ENCODE measurements at regions not wholly inside any gene's neighbourhood (a gene's known extent, or its start where the extent isn't known, plus 50 kb on each side); places are given as distances from the start of the nearest gene placed in this dataset.
A peak's percentile ranks its signal among the peaks of the same experiment; 100 is the strongest.
"Not testable (repeated sequence)": the region's sequence is repeated elsewhere in the genome, so short reads cannot be mapped to it uniquely, and the experiment has no call there.

DNA sequence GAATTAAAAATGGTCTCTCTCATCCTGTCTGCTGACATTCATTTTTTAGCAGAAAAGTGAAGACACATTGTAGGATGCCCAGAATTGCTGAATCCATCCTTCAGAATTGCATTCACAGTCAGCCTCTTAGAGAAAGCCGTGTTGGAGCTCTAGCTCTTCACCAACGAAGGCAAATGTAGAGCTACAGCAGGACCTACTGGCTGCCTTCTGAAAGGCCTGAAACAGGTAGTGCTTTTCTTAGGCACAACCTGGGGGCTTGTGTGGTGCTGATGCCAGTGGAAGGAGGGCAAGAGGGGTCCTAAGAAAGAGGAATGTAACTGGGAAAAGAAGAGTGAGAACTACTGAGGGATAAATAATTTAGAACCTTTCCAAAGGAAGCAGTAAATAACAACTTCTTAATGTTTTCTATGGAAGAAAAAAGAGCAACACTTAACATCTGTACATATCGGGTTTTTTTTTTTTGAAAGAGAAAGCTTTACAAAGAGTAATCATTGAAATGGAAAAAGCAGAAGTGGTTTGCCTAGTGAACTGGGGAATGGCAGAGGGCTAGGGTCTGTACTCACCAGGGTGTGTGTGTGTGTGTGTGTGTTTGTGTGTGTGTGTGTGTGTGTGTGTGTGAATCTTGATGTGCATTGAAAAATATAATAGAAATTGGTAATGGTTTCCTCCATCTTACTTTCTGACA lies 297.8 kb downstream of the SATB1 start:
- DNase-seq (ENCODE audit: low read depth in 2 of 2), result no peak

DNA sequence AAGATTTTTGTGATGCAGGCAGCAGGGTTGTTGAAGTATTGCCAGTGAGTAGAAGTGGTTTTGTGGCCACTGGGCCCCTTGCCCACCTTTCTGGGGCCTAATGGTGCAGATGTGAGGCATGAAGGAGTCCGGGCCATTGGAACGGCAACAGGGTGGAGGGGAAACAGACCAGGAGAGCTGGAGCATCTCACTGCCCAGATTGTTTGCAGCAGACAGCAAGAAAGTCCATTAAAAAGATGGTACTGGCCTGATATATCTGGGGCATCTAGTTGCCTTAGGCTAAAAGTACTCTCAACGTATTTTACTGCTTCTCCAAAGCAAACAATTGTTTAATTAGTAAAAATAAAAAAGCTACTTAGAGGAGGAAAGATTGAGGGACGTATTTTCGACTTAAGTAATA lies 298.4 kb downstream of the SATB1 start:
- no peak for DNase-seq (ENCODE audit: low read depth in 2 of 2)

DNA sequence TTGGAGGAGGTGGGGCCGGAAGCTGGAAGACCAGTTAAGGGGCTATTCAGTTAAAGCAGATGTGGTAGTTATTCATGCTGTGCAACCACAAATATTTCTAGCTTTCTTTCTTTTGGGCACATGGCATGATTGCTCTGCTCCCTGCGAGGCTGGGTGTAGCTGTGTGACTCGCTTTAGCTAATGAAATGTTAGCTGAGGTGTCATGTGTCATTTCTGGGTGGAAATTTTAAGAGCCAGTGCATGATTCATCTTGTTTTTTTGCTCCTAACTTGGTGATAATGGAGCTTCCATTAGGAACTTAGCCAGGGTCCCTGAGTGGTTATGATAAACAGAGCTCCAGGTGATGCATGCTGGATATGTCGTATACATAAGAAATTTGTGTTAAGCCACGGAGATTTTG lies 300.6 kb downstream of the SATB1 start:
- peak; percentile 74 to 77 for DNase-seq (ENCODE audit: low read depth in 2 of 2)

DNA sequence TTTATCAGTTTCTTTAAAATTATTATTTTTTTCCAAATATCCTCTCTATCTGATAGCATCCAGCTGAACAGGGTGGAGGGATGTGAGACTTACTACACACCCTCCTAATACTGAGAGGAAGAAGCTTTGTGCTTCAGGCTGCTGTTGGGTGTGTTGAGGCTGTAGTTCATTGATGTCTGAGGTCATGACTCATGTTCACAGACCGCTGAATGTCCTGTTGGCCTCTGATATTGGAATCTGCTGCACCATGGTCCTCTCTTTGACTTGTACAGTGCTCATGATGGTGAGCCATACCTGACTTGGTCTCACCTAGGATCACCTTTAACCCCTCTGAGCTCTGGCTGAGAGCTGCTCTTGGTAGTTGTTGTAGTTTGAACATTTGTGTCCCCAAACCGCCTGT lies 302.9 kb downstream of the SATB1 start:
- DNase-seq (ENCODE audit: low read depth in 2 of 2), result no peak

DNA sequence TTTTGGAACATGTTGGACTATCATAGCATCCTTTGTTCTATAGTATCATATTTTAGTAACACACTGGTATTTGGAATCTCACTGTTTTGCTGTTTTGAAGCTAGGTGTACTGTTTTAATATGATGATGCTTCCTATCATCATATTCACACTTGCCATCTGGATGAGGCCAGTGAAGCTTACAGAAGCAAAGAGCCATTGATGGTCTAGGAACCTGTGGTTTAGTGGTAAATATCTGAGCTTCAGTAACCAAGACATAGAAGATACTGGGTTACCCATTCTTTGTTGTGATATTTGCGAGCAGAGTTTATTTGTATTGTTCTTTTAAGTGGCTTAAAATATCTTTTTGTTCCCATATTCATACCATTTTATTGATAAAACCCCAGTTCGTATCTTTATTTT lies 304.1 kb downstream of the SATB1 start:
- no peak for DNase-seq (ENCODE audit: low read depth in 2 of 2)

DNA sequence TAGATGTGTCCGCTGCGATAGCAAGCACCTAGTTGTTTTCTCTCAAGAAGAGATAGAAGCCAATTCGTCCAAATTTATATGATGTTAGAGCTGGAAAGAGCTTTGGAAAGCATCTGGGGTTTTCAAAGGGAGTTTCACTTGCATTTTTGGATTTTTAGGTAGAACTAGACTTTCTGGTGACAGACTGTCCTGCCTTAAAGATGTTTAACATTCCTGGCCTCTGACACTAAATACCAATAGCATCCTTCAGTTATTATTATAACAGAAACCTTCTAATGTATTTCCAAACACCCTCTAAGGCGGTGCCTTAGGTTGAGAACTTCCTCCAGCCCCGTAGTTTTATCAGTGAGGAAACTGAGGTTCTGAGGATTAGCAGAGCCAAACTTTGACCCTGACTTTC lies 305.3 kb downstream of the SATB1 start:
- no peak for DNase-seq (ENCODE audit: low read depth in 2 of 2)

DNA sequence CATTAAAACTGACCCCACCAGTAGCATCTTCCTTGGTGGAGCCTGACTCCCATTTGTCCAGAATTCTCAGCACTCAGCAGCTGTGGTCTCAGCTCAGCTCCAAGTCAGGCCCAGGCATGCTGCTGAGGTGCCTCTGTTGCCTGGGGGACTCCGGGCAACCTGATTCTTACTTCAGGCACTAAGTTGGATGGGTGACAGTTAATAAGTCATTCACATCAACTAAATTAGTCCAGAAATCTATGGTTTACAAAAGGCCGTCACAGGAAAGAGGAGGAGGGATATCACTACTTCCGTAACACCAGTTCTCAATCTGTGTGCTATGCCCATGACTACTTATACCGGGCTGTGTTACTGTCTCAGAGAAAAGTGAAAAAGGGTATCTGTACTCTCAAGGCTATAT lies 310.2 kb downstream of the SATB1 start:
- no peak for DNase-seq (ENCODE audit: low read depth in 2 of 2)

DNA sequence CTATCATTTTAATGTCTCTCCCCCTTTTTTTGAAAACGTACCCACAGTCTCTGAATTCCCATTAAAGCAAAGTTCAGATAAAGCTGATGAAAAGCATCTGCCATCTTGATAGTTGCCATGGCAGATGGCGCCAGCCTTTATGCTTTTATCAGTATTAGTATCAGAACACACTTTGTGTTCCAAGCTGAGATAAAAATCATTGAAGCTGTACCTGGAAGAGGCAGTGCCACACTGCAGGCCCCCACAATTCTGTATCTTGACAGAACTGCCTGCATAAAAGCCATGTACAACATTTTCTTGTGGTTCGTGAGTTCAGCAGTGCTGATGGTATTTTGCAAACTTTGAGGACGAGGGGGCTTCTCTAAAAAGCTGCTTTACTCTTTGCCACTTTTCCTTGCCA lies 311.7 kb downstream of the SATB1 start:
- no peak for DNase-seq (ENCODE audit: low read depth in 2 of 2)

DNA sequence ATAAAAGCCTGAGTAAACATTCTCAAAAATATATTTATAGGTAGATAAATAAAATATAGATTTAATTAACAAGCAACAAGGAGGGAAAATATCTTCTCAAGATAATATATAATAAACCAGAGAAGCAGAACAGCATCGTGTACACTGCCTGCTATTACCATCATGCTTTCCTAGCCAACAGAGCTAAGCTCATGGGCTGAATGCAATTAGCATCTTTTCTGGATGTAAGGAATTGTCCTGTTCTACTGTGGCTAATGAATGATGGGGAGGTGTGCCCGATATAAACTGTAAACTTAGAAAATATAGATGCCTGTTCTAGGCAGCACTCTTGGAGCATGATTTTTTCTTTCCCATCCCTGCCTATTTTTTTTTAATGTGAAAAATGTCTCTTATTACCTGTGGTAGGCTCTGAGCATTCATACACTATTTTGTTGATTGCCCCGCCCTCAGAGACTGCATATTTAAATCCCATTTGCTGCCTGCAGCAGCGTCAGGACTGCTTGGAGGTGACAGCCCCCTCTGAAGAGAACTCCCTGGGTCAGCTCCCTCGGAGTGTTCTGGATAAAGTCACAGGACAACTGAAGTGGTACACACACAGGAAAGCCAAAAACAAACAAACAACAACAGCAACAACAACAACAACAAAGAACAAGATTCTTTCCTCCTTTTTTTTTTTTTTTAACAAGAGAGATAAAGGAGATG lies 312.3 kb downstream of the SATB1 start:
- no peak for DNase-seq (ENCODE audit: low read depth in 2 of 2)

DNA sequence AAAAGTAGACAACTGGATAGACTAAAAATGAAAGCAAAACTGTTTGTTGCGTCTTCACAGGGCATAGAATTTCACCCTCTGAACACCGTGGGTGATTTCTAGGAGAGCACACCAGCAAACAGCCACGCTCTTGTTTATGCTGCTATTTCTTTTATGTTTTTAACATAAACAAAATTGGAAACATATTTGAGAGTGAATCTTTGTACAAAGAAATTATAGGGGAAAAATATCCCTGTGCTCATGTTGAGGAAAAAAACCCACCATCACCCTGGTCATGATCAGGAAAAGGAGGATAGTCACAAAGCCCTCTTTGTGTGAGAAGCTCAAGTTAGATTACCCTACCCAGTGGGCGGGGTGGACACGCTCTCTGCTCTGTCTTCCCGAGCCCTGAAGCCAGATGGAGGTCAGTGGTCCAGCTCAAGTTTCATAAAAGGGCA lies 313.3 kb downstream of the SATB1 start:
- peak in 1 of 2 experiments; percentile 6 for DNase-seq (ENCODE audit: low read depth in 2 of 2)

DNA sequence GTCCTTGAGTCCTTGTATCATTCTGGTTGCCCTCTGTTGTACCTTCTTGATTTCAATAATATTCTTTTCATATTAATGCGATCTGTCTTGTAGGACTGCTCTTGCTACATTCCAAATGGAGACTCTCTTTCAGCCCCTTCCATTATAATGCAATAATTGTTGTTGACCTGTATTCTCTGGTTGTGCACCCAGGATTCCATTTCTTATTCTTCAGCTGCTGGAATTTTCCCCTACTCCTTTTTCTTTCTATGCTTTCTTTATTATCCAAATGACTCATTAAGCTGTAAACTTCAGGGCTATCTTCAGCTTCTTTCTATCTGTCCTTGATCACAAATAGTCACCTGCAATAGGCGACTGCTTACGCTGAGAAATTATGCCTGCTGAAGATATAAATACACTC lies 321.5 kb downstream of the SATB1 start:
- DNase-seq (ENCODE audit: low read depth in 2 of 2), result no peak

DNA sequence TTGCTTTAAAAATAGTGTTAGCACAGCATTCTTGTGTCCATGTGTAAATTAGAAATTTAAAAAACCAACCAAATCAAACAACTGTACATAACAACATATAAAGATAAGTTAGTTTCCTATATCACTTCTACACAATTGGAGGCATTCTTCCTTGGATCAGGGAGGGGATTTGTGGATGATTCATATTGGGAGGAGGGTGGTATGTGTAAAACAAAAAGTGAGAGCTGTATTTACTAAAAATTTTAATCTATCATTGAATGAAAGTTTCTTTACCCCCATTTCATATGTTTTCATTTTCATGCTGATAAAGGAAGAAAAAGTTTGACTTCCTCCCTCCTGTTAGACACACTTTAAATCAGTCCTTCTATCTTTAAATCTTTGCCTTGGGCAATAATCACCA lies 325.0 kb downstream of the SATB1 start:
- no peak for DNase-seq (ENCODE audit: low read depth in 2 of 2)

DNA sequence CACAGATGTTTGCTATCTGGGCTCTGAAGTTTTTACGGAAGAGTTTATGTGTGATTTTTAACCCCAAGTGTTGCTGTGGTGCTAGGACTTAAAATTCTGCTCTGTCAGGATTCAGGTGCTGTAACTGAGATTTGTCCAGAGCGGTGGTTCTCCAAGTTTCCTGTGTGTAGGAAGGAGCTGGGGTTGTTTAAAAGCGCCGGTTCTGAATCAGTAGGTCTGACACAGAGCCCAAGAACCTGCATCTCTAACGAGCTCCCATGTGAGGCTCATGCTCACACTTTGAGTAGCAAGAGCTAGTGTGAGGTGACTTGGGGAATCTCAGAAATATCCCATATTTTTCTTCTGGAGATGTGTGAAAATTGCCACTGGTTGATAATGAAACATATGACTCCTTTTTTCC lies 325.5 kb downstream of the SATB1 start:
- DNase-seq (ENCODE audit: low read depth in 2 of 2), result no peak

DNA sequence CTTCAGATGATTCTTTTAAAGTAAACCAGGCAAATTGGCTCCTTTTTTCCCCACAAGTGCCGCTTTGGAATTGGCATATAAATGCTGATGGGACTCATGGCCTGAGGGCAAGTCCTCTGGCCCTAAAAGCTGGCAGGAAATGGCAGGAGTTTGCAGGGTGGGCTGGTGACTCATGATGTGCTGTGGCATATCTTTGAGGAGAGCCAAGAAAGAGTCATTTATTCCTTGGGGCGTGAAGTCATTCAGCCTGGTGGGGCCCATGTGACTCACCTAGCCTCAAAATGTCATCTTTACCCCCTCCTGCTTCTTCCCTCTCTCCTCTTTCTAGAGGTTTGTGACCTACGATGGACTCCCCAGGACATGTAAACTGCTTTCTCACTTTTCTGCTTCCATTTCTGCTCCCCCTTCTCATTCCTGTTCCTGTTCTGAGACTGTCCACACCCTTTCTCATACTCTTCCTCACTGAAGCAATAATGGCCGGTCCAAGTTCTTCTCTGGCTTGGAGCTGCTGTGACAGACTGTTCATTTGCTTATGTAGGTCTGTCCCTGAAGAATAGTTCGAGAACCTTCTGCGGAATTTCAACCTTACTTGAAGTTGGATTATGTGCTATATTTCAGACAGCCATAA lies 326.1 kb downstream of the SATB1 start:
- peak in 1 of 2 experiments; percentile 38 for DNase-seq (ENCODE audit: low read depth in 2 of 2)

DNA sequence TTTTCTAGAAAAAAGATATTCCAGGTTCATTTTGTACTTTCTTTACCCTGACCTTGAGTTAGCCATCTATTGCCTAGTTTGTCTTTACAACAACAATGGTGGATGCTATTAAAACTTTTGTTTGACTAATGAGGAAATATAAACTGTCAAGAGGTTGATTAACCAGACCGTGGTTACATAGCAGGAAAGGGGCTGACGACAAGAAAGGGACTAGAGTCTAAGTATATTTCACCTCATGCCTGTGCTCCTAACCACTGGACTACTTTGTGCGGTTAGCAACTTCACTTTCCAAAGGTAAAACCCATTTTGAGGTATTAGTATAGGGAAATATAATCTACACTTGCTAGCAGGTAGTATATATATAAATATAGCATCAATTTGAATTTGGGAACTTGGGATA lies 327.1 kb downstream of the SATB1 start:
- DNase-seq (ENCODE audit: low read depth in 2 of 2), result no peak

DNA sequence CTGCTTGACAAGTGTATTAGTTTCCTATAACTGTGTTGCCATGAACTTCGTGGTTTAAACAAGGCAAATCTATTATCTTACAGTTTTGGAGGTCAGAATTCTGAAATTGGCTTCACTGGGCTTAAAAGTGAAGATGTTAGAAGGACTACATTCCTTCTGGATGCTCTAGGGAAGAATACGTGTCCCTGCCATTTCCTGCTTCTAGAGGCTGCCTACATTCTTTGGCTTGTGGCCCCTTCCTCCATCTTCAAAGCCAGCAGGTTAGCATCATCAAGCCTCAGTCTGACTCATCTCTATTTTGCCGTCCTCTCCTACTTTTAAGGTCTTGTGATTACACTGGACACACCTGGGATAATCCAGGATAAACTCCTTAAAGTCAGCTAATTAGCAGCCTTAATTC lies 327.7 kb downstream of the SATB1 start:
- no peak for DNase-seq (ENCODE audit: low read depth in 2 of 2)

DNA sequence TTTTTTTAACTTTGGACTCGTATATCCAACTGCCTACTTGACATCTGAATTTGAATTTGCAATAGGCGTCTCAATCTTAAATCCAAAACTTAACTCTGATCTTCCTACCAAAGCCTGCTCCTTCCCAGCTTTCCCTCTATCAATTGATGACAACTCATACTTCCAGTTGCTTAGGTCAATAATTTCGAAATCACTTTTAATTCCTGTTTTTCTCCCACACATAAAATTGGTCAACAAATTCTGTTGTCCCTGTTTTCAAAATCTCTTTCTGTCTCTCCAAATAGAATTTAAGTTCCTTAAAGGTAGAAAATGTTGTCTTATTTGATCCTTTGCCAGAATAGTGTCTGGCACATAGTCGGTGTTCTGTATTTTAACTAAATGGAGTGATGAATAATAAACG lies 332.4 kb downstream of the SATB1 start:
- DNase-seq (ENCODE audit: low read depth in 2 of 2), result no peak

DNA sequence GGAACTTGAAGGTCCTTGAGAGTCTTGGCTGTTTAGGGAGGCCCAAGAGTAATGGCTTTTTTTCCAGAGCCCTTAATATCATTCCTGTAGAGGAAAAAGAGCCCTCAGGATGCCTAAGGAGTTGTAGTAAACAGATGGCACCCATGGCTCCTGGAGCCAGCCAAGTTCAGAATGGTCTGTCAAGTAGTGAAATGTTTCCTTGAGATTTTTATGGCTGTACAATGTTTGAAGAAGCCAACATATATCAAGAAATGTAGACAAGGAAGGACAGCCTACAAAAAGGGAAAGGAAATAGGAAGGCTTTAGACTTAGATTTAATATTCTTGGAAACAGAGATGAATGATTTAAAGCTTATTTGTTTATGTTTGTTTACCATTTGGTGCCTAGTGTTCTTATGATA lies 334.8 kb downstream of the SATB1 start:
- no peak for DNase-seq (ENCODE audit: low read depth in 2 of 2)

DNA sequence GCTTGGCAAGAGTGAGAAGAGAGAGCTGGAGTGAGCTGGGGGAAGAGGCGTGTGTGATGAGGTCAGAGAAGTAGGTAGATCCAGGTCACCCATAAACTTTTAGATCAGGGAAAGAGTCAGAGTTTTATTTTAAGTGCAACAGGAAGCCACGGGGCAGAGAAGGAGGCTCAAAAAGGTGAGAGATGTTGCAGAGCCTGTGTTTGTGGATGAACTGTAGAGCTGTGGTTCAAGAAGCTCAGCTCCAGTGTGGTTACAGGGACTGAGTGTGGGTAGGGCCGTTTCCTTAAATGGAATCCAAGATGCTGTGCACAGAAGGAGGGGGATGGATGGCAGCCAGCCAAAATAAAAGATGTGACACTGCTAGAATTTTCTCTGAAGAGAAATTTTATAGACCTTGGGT lies 337.2 kb downstream of the SATB1 start:
- DNase-seq (ENCODE audit: low read depth in 2 of 2), result no peak

DNA sequence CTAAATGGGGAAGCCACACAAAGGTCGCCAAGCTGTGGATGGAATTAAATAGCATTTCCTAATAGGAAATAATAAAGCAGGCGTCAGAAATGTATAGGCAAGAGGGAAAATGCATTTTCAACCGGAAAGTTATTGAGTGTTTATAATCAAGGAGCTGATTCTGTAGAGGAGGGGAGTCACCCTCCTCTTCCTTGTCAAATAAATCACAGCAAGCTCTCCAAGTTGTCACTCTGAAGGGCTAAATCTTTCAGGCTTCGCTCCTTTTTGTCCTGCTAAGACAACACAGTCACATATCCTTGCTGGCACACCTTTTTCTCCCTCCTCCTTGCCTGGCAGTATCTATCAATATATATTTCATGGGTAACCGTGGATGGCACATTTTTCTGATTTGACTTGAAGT lies 338.4 kb downstream of the SATB1 start:
- no peak for DNase-seq (ENCODE audit: low read depth in 2 of 2)

DNA sequence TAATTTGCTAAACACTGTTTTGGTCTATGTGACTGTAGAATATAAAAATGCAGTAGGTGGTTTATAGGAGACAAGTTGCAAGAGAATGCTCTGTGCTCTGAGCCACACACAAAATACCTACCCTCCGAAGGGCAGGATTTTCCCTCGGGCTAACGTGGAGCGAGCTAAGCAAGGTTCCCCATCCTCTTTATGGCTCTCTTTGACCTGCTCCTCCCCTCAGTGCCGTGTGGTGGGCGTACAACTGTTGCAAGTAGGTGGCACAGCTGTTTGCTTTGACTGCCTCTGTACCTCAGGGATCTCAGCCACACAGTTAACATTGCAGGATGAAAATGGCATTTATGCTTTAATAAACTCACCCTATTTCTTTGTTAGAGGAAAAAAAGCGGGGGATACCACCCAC lies 339.1 kb downstream of the SATB1 start:
- DNase-seq (ENCODE audit: low read depth in 2 of 2), result no peak

DNA sequence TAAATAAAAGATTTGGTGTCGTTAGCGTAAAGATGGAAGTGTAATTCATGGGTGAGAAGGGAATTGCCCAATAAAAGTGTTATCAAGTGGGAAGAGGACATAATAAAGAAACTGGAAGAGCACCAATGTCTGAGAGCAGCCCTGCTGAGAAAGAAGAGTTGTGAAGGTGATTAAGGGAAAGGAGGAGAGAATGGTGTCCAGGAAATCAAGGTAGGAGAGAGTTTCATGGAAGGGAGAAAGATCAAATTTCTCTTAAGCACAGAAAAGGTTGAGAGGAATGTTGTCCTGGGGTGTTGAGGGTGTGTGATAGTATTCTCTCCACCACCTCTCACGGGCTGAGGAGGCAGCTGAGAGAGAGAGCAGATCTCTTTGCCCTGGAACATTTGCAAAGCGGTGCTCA lies 339.7 kb downstream of the SATB1 start:
- no peak for DNase-seq (ENCODE audit: low read depth in 2 of 2)

DNA sequence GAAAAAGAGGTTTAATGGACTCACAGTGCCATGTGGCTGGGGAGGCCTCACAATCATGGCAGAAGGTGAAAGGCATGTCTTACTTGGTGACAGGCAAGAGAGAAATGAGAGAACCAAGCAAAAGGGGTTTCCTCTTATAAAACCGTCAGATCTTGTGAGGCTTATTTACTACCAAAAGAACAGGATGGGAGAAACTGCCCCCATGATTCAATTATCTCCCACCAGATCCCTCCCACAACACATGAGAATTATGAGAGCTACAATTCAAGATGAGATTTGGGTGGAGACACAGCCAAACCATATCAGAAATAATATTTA lies 340.8 kb upstream of the TBC1D5 start:
- not testable (repeated sequence) for DNase-seq (ENCODE audit: low read depth in 2 of 2)

All from fibroblast of skin of left quadriceps (primary cell).